ENCODE measurements at regions not wholly inside any gene's neighbourhood (a gene's known extent, or its start where the extent isn't known, plus 50 kb on each side); places are given as distances from the start of the nearest gene placed in this dataset.

GRCh38 chr5:143934821-143935220 lies 122.9 kb downstream of the HMHB1 start:
- CTCF ChIA-PET = no interaction called here
- Histone ChIP-seq H3K27ac (ENCODE audit: low read depth, low read length) (no peak overlapping the region), H3K27me3 (ENCODE audit: control insufficient read depth, insufficient read depth, low read length) (no peaks in the 10 kb centered on the region), H3K9me3 (ENCODE audit: control insufficient read depth, insufficient read depth, low read length) (no peaks in the 10 kb centered on the region; the same call in 1 of the 2 replicates), H3K4me3 (ENCODE audit: low read depth, low read length) (no peak overlapping the region)
- POLR2A ChIA-PET = no interaction called here
- no peak for DNase-seq (ENCODE audit: low read depth, low spot score)
- no peak for TF ChIP-seq CTCF (IDR thresholded peaks at IDR 0.05; ENCODE audit: low read depth, low read length)

GRCh38 chr5:143938230-143938629 lies 126.3 kb downstream of the HMHB1 start:
- H3K9me3 ChIP-seq (ENCODE audit: control insufficient read depth, insufficient read depth, low read length) = no peaks in the 10 kb centered on the region; the same call in 1 of the 2 replicates
- ChIA-PET POLR2A (no interaction called here), CTCF (no interaction called here)
- DNase-seq (ENCODE audit: low read depth, low spot score) = no peak
- no peak overlapping the region for H3K27ac ChIP-seq (ENCODE audit: low read depth, low read length)
- H3K4me3 ChIP-seq (ENCODE audit: low read depth, low read length) = no peak overlapping the region
- no peaks in the 10 kb centered on the region for H3K27me3 ChIP-seq (ENCODE audit: control insufficient read depth, insufficient read depth, low read length)
- TF ChIP-seq CTCF (IDR thresholded peaks at IDR 0.05; ENCODE audit: low read depth, low read length) = no peak

- DNase-seq (ENCODE audit: low read depth, low spot score) = no peak
- Histone ChIP-seq H3K27me3 (ENCODE audit: control insufficient read depth, insufficient read depth, low read length) (no peaks in the 10 kb centered on the region), H3K9me3 (ENCODE audit: control insufficient read depth, insufficient read depth, low read length) (no peaks in the 10 kb centered on the region), H3K4me3 (ENCODE audit: low read depth, low read length) (no peak overlapping the region), H3K27ac (ENCODE audit: low read depth, low read length) (no peak overlapping the region)
- ChIA-PET CTCF (no interaction called here), POLR2A (no interaction called here)
- no peak for TF ChIP-seq CTCF (IDR thresholded peaks at IDR 0.05; ENCODE audit: low read depth, low read length)
These were observed 134.9 kb downstream of the HMHB1 start for GRCh38 chr5:143946837-143947236.

GRCh38 chr5:143947313-143947712 lies 135.4 kb downstream of the HMHB1 start:
- Histone ChIP-seq H3K27me3 (ENCODE audit: control insufficient read depth, insufficient read depth, low read length) (no peaks in the 10 kb centered on the region), H3K27ac (ENCODE audit: low read depth, low read length) (no peak overlapping the region), H3K9me3 (ENCODE audit: control insufficient read depth, insufficient read depth, low read length) (no peaks in the 10 kb centered on the region), H3K4me3 (ENCODE audit: low read depth, low read length) (no peak overlapping the region)
- TF ChIP-seq CTCF (IDR thresholded peaks at IDR 0.05; ENCODE audit: low read depth, low read length) = no peak
- ChIA-PET CTCF (no interaction called here), POLR2A (no interaction called here)
- no peak for DNase-seq (ENCODE audit: low read depth, low spot score)

- POLR2A ChIA-PET = no interaction called here
- CTCF ChIA-PET = no interaction called here
These were observed 140.8 kb downstream of the HMHB1 start for GRCh38 chr5:143952809-143953208.

More at GRCh38 chr5:143952809-143953208, 140.8 kb downstream of the HMHB1 start:
- TF ChIP-seq CTCF (IDR thresholded peaks at IDR 0.05; ENCODE audit: low read depth, low read length) = no peak
- no peak overlapping the region for H3K27ac ChIP-seq (ENCODE audit: low read depth, low read length)
- no peaks in the 10 kb centered on the region for H3K27me3 ChIP-seq (ENCODE audit: control insufficient read depth, insufficient read depth, low read length)
- no peak overlapping the region for H3K4me3 ChIP-seq (ENCODE audit: low read depth, low read length)
- no peak for DNase-seq (ENCODE audit: low read depth, low spot score)
- no peaks in the 10 kb centered on the region for H3K9me3 ChIP-seq (ENCODE audit: control insufficient read depth, insufficient read depth, low read length)

All from AG04450 (cell line).